ENCODE measurements at regions not wholly inside any gene's neighbourhood (a gene's known extent, or its start where the extent isn't known, plus 50 kb on each side); places are given as distances from the start of the nearest gene placed in this dataset.

DNA sequence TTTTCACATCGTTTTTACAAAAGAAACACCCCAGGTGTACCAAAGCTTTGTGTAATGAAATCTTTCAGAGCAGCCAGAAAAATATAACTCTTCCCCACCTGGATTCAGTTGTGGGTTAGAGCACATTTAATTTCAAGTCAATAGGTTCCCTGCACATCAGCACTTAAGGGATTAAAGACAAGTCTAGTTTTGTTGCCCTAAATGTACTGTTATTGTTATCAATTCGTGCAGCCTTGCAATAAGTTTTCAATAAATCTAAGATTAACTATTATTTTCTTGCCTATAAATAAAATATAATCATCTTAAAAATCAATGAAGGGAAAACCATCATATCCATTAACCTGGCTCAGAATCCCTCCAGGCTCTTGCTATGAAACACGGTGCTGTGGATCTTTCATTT is 172.5 kb upstream of the CDIN1 start:
- Histone ChIP-seq H3K36me3 (ENCODE audit: control insufficient read depth, insufficient read depth, low read length) (no peaks in the 10 kb centered on the region), H3K4me3 (ENCODE audit: low read depth, low read length) (no peak overlapping the region), H3K27me3 (ENCODE audit: control insufficient read depth, insufficient read depth, low read length) (no peaks in the 10 kb centered on the region)
- DNase-seq (ENCODE audit: low read depth) = no peak
- TF ChIP-seq, protein P1, sequence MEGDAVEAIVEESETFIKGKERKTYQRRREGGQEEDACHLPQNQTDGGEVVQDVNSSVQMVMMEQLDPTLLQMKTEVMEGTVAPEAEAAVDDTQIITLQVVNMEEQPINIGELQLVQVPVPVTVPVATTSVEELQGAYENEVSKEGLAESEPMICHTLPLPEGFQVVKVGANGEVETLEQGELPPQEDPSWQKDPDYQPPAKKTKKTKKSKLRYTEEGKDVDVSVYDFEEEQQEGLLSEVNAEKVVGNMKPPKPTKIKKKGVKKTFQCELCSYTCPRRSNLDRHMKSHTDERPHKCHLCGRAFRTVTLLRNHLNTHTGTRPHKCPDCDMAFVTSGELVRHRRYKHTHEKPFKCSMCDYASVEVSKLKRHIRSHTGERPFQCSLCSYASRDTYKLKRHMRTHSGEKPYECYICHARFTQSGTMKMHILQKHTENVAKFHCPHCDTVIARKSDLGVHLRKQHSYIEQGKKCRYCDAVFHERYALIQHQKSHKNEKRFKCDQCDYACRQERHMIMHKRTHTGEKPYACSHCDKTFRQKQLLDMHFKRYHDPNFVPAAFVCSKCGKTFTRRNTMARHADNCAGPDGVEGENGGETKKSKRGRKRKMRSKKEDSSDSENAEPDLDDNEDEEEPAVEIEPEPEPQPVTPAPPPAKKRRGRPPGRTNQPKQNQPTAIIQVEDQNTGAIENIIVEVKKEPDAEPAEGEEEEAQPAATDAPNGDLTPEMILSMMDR (IDR thresholded peaks at IDR 0.05; ENCODE audit: insufficient read depth, low read length, poor library complexity, severe bottlenecking) = no peak

DNA sequence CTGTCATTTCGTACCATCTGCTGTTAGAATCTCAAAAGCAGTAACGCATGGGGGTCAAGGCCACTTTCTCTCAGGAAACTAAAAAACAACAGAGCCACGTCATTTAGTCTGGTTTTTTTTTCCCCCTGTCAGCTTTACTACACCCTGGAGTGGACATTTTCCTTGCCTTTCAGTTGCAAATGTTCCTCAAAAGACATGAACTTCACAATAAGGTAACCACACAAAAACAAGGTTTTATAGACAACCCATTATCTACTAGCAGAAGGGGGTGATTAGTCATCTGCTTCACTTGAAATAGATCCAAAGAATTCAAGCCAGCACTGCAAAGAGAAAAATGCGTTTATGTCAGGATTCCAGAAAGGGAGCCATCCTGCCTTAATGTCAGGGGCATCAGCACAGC is 171.8 kb upstream of the CDIN1 start:
- DNase-seq (ENCODE audit: low read depth) = peak; percentile 62
- Histone ChIP-seq H3K36me3 (ENCODE audit: control insufficient read depth, insufficient read depth, low read length) (no peaks in the 10 kb centered on the region), H3K27me3 (ENCODE audit: control insufficient read depth, insufficient read depth, low read length) (no peaks in the 10 kb centered on the region), H3K4me3 (ENCODE audit: low read depth, low read length) (no peak overlapping the region)
- TF ChIP-seq, protein P1 (IDR thresholded peaks at IDR 0.05; ENCODE audit: insufficient read depth, low read length, poor library complexity, severe bottlenecking) = no peak

DNA sequence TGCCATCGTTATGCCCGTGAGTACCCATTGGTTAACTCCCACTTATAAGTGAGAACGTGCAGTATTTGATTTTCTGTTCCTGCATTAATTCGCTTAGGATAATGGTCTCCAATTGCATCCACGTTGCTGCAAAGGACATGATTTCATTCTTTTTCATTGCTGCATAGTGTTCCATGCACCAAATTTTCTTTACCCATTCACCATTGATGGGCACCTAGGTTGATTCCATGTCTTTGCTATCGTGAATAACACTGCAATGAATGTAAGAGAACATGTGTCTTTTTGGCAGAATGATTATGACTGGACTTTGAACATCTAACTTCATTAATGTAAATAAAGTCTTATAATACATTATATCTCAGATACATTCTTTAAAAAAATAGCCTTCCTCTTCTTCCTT is 169.6 kb upstream of the CDIN1 start:
- Histone ChIP-seq H3K27me3 (ENCODE audit: control insufficient read depth, insufficient read depth, low read length) (no peaks in the 10 kb centered on the region), H3K4me3 (ENCODE audit: low read depth, low read length) (no peak overlapping the region), H3K36me3 (ENCODE audit: control insufficient read depth, insufficient read depth, low read length) (no peaks in the 10 kb centered on the region)
- DNase-seq (ENCODE audit: low read depth) = no peak
- TF ChIP-seq, protein P1 (IDR thresholded peaks at IDR 0.05; ENCODE audit: insufficient read depth, low read length, poor library complexity, severe bottlenecking) = no peak

DNA sequence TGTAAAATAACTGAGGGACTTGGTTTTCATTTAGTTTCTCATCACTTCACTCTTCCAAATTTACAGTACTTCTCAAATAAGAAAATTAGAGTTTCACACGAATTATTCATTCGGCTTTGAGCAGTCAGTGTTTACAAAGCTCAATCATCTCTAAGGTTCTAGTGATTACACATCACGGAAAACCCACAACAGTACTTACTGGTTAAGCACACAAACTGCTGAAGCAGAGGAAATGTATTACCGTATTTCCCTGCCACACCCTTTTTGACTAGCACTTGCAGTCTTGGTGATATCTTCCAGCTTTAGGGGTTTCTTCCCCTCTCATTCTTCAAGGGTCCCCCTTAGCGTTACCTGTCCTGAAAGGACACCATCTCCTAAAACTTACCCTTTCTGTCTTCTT is 164.8 kb upstream of the CDIN1 start:
- Histone ChIP-seq H3K36me3 (ENCODE audit: control insufficient read depth, insufficient read depth, low read length) (no peaks in the 10 kb centered on the region), H3K4me3 (ENCODE audit: low read depth, low read length) (no peak overlapping the region), H3K27me3 (ENCODE audit: control insufficient read depth, insufficient read depth, low read length) (no peaks in the 10 kb centered on the region)
- peak; percentile 37 for DNase-seq (ENCODE audit: low read depth)
- TF ChIP-seq, protein P1 (IDR thresholded peaks at IDR 0.05; ENCODE audit: insufficient read depth, low read length, poor library complexity, severe bottlenecking) = no peak

DNA sequence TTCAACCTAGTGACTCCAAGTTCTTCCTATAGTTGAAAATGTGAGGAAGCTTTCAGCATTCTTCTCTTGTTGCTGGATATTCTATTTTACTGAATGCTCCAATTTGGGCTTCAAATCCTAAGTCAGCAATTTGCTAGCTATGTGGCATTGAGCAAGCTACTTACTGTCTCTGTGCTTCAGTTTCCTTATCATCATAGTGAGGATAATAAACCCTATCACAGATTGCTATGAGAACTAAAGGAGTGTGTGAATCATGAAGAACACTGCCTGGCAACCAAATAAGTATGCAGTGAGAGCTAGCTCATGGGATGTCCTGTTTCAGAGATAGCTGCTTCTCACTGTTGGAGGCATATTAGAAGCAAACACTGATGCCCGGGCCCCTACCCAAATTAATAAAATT is 163.8 kb upstream of the CDIN1 start:
- DNase-seq (ENCODE audit: low read depth) = no peak

DNA sequence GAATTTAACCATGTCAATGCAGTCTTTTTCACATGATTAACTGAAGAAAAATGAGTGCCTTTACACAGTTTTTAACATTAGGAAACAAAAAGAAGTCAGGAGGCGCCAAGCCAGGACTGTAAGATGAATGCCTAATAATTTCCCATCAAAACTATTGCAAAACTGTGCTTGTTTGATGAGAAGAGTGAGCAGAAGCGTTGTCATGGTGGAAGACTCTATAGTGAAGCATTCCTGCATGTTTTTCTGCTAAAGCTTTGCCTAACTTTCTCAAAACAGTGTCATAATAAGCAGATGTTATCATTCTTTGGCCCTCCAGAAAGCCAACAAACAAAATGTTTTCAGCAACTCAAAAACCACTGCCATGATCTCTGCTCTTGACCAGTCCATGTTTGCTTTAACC is 156.8 kb upstream of the CDIN1 start:
- H3K4me3 ChIP-seq (ENCODE audit: low read depth, low read length) = no peak overlapping the region
- DNase-seq (ENCODE audit: low read depth) = no peak
- TF ChIP-seq, protein P1 (IDR thresholded peaks at IDR 0.05; ENCODE audit: insufficient read depth, low read length, poor library complexity, severe bottlenecking) = no peak
- no peaks in the 10 kb centered on the region for H3K27me3 ChIP-seq (ENCODE audit: control insufficient read depth, insufficient read depth, low read length)
- no peaks in the 10 kb centered on the region for H3K36me3 ChIP-seq (ENCODE audit: control insufficient read depth, insufficient read depth, low read length)

More for the DNA sequence above, 163.8 kb upstream of the CDIN1 start:
- H3K4me3 ChIP-seq (ENCODE audit: low read depth, low read length) = no peak overlapping the region
- H3K36me3 ChIP-seq (ENCODE audit: control insufficient read depth, insufficient read depth, low read length) = no peaks in the 10 kb centered on the region
- H3K27me3 ChIP-seq (ENCODE audit: control insufficient read depth, insufficient read depth, low read length) = no peaks in the 10 kb centered on the region
- TF ChIP-seq, protein P1 (IDR thresholded peaks at IDR 0.05; ENCODE audit: insufficient read depth, low read length, poor library complexity, severe bottlenecking) = no peak
